ENCODE measurements at regions not wholly inside any gene's neighbourhood (a gene's known extent, or its start where the extent isn't known, plus 50 kb on each side); places are given as distances from the start of the nearest gene placed in this dataset.

- no peak overlapping the region for H3K14ac ChIP-seq (ENCODE audit: insufficient read depth, low read length)
- no peaks in the 10 kb centered on the region for H3K4me1 Mint-ChIP-seq
Measured at GRCh38 chr4:33080275-33080674, 2360.1 kb downstream of the PCDH7 start.

More at GRCh38 chr4:33080275-33080674, 2360.1 kb downstream of the PCDH7 start:
- Histone ChIP-seq H3K9me3 (ENCODE audit: control insufficient read depth, low read depth, low read length) (no peaks in the 10 kb centered on the region), H4K8ac (replicated peaks; ENCODE audit: insufficient read length, low read depth, low read length) (no peak overlapping the region), H4K5ac (ENCODE audit: insufficient read length, low read depth, low read length) (no peak overlapping the region), H3T11ph (ENCODE audit: low read length) (no peak overlapping the region), H3K4me2 (ENCODE audit: insufficient read depth, insufficient read length, low read length) (no peak overlapping the region), H3K23me2 (ENCODE audit: insufficient read length, low read depth, low read length, poor library complexity, severe bottlenecking) (no peaks in the 10 kb centered on the region), H2BK12ac (ENCODE audit: insufficient read length, low read depth, low read length) (no peak overlapping the region), H3K27me3 (ENCODE audit: insufficient read depth, low read length) (no peaks in the 10 kb centered on the region), H3K18ac (ENCODE audit: insufficient read length, low read depth, low read length) (no peak overlapping the region), H3K56ac (ENCODE audit: insufficient read length, low read depth, low read length) (no peak overlapping the region), H2AFZ (ENCODE audit: low read length) (no peak overlapping the region), H3K4me1 (ENCODE audit: insufficient read depth, low read length) (no peaks in the 10 kb centered on the region), H3K9ac (ENCODE audit: extremely low read depth, insufficient read length, low read length) (no peak overlapping the region), H2AK5ac (ENCODE audit: insufficient read length, low read length) (no peak overlapping the region), H3K4ac (ENCODE audit: low read depth, low read length) (no peak overlapping the region), H4K91ac (ENCODE audit: insufficient read length, low read depth, low read length) (no peak overlapping the region), H3K27ac (ENCODE audit: insufficient read length, low read depth, low read length) (no peak overlapping the region), H4K20me1 (ENCODE audit: control insufficient read depth, insufficient read depth, insufficient read length) (no peaks in the 10 kb centered on the region), H2BK15ac (ENCODE audit: low read depth, low read length) (no peak overlapping the region), H2BK20ac (ENCODE audit: low read depth, low read length, poor library complexity, severe bottlenecking) (no peak overlapping the region), H3K79me2 (ENCODE audit: insufficient read depth, low read length) (no peaks in the 10 kb centered on the region), H2BK120ac (ENCODE audit: low read depth, low read length, poor library complexity, severe bottlenecking) (no peak overlapping the region), H2BK5ac (ENCODE audit: insufficient read length, low read length) (no peak overlapping the region), H3K79me1 (ENCODE audit: insufficient read depth, low read depth, low read length, poor library complexity, severe bottlenecking) (no peaks in the 10 kb centered on the region), H3K23ac (ENCODE audit: insufficient read length, low read depth, low read length) (no peak overlapping the region)
- Mint-ChIP-seq H3K4me3 (no peak overlapping the region), H3K27me3 (ENCODE audit: low read depth) (no peaks in the 10 kb centered on the region), H3K9me3 (no peaks in the 10 kb centered on the region), H3K36me3 (ENCODE audit: insufficient read depth in 1 of 3, low read depth in 3 of 3) (no peaks in the 10 kb centered on the region), H3K27ac (no peak overlapping the region)
- TF ChIP-seq CTCF (conservative IDR thresholded peaks at IDR 0.05) = no peak
- no peak for DNase-seq
- WGBS (ENCODE audit: extremely low coverage, insufficient read length, low lambda C conversion rate) = no CpG with 5 or more reads among the region's 2 CpGs

Data from H9 (cell line).